ENCODE measurements at regions not wholly inside any gene's neighbourhood (a gene's known extent, or its start where the extent isn't known, plus 50 kb on each side); places are given as distances from the start of the nearest gene placed in this dataset.

DNA sequence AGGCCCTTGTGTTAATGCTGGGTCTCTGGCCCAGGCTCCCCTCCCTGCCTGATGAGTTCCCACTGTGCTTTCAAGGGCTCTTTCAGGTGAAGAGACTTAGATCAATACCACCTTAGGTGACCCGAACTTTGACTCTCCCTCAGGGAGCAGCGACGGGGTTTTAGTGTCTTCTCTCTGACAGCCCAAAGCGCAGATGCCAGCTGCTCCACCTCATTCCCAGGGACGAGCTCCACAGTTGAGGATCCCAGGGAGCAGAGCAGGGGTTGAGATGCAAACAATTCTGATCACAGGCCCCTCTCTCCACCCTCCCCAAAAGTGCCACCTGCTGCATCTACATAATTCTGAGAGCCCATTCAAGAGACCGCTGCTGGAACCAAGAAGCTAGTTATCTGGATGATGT, 265.1 kb downstream of the TJP1 start:
- no peak for DNase-seq
- WGBS, 2 donors: 61% methylated on average over 5 of the region's 6 CpGs; no CpG with 5 or more reads in 1 of the 2 donors
- Histone ChIP-seq H3K4me3 (no peak overlapping the region), H3K27ac (no peak overlapping the region), H3K9me3 (no peaks in the 10 kb centered on the region), H3K27me3 (peaks cover 0 to 15% (median 0%) of the 10 kb centered on the region in 4 donors), H3K36me3 (no peaks in the 10 kb centered on the region), H3K4me1 (no peaks in the 10 kb centered on the region)
- intact Hi-C loops (cut with DNase I): no loop called here
- TF ChIP-seq POLR2A (IDR thresholded peaks at IDR 0.05): no peak
- TF ChIP-seq, protein P1, sequence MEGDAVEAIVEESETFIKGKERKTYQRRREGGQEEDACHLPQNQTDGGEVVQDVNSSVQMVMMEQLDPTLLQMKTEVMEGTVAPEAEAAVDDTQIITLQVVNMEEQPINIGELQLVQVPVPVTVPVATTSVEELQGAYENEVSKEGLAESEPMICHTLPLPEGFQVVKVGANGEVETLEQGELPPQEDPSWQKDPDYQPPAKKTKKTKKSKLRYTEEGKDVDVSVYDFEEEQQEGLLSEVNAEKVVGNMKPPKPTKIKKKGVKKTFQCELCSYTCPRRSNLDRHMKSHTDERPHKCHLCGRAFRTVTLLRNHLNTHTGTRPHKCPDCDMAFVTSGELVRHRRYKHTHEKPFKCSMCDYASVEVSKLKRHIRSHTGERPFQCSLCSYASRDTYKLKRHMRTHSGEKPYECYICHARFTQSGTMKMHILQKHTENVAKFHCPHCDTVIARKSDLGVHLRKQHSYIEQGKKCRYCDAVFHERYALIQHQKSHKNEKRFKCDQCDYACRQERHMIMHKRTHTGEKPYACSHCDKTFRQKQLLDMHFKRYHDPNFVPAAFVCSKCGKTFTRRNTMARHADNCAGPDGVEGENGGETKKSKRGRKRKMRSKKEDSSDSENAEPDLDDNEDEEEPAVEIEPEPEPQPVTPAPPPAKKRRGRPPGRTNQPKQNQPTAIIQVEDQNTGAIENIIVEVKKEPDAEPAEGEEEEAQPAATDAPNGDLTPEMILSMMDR (IDR thresholded peaks at IDR 0.05): no peak

DNA sequence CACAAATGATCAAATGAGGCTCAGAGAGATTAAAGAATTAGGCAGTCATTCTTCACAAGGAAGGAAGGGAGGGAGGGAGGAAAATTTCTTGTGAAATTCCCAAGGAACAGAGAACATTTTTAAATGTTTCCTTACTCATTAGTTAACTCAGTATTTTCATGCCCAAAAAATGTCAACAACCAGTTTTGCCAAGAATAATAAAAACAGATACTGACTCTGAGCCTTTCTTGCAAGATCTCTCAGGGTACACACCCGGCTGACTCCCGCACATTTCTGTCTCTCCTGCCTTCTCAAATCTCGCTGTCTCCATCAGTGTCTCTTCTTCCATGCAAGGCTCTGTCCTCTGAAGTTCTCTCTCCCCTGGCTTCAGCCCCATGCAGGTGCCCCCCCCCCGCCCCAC, 265.9 kb downstream of the TJP1 start:
- H3K4me3 ChIP-seq: no peak overlapping the region
- no peak for DNase-seq
- no peaks in the 10 kb centered on the region for H3K36me3 ChIP-seq
- no peak overlapping the region for H3K27ac ChIP-seq
- H3K4me1 ChIP-seq: no peaks in the 10 kb centered on the region
- intact Hi-C loops (cut with DNase I): no loop called here
- 47 to 53% methylated on average over 4 of the region's 4 CpGs for WGBS, 2 donors
- peaks cover 0 to 15% (median 0%) of the 10 kb centered on the region in 4 donors for H3K27me3 ChIP-seq
- TF ChIP-seq, protein P1 (IDR thresholded peaks at IDR 0.05): no peak
- no peak for TF ChIP-seq POLR2A (IDR thresholded peaks at IDR 0.05)
- no peaks in the 10 kb centered on the region for H3K9me3 ChIP-seq

DNA sequence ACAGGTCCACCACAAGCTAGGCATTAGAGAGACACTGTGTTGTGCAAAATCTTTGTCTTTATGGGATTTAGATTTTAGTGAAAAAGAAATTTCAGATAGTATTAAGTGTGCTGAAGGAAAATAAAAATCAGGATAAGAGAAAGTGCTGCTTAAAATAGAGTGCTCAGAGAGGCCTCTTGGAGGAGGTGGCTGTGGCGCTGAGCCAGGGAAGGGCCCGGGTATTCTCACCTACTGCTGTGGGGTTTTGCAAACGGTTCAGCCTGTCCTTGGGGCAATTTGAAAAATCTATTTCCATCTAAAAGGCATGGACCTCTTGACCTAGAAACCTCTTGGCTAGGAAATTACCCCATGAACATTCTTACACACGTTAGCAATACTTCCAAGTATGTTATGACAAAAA, 267.7 kb downstream of the TJP1 start:
- no peak overlapping the region for H3K27ac ChIP-seq
- H3K4me3 ChIP-seq: no peak overlapping the region
- no peaks in the 10 kb centered on the region for H3K4me1 ChIP-seq
- no peaks in the 10 kb centered on the region for H3K9me3 ChIP-seq
- no peak for DNase-seq
- 41 to 45% methylated on average over 4 of the region's 4 CpGs for WGBS, 2 donors
- H3K27me3 ChIP-seq: peaks cover 0 to 5% (median 0%) of the 10 kb centered on the region in 4 donors
- H3K36me3 ChIP-seq: no peaks in the 10 kb centered on the region
- intact Hi-C loops (cut with DNase I): no loop called here
- TF ChIP-seq POLR2A (IDR thresholded peaks at IDR 0.05): no peak
- TF ChIP-seq, protein P1 (IDR thresholded peaks at IDR 0.05): no peak

DNA sequence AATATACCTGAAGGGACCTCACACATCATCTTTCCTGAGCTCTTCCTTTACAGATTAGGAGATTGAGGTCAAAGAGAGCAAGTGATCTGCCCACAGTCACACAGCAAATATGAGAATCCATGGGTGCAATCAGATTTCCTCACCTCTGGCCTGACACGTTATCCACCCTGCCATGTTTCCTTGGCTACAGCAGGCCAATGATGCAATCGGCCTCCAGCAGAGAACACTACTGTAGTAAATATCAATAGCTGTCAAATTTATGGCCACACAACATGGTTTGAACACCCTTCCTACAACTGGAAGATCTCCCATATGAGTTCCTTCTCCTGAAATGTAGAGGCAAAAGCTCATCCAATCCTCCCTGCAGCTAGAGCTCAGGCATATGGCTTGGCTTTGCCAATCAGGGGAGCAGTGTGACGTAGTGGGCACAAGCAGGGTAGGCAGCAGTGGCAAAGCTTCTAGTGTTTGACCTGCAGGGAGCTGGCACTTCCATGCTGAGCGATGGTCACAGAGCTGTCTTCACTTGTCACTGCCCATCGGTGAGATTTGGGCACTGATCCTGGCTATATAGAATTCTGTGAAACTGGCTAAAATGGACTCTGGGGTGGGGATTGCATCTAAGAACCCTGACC, 271.3 kb downstream of the TJP1 start:
- peaks cover 0 to 13% (median 0%) of the 10 kb centered on the region in 3 donors for H3K9me3 ChIP-seq
- WGBS, 2 donors: 51 to 58% methylated on average over 3 of the region's 5 CpGs
- TF ChIP-seq, protein P1 (IDR thresholded peaks at IDR 0.05): no peak
- no peaks in the 10 kb centered on the region for H3K36me3 ChIP-seq
- no peak for DNase-seq
- H3K4me3 ChIP-seq: no peak overlapping the region
- intact Hi-C loops (cut with DNase I): no loop called here
- H3K4me1 ChIP-seq: no peaks in the 10 kb centered on the region
- no peaks in the 10 kb centered on the region for H3K27me3 ChIP-seq
- H3K27ac ChIP-seq: no peak overlapping the region

DNA sequence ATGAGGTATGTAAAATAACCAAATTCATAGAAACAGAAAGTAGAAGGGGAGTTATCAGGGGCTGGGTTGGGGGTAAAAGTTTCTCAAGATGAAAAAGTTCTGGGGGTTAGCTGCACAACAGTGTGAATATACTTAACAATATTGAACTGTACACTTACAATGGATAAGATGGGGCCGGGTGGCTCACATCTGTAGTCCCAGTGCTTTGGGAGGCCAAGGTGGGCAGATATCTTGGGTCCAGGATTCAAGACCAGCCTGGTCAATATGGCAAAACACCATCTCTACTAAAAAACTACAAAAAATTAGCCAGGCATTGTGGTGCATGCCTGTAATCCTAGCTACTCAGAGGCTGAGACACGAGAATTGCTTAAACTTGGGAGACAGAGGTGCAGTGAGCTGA, 274.3 kb downstream of the TJP1 start:
- TF ChIP-seq, protein P1 (IDR thresholded peaks at IDR 0.05): no peak
- no peak for TF ChIP-seq POLR2A (IDR thresholded peaks at IDR 0.05)
- Histone ChIP-seq H3K9me3 (peaks cover 0 to 14% (median 0%) of the 10 kb centered on the region in 3 donors), H3K36me3 (no peaks in the 10 kb centered on the region), H3K27me3 (no peaks in the 10 kb centered on the region), H3K4me1 (no peaks in the 10 kb centered on the region), H3K4me3 (no peak overlapping the region), H3K27ac (no peak overlapping the region)
- DNase-seq: no peak
- intact Hi-C loops (cut with DNase I): no loop called here
- 66 to 72% methylated on average over 2 of the region's 2 CpGs for WGBS, 2 donors
